ENCODE measurements at regions not wholly inside any gene's neighbourhood (a gene's known extent, or its start where the extent isn't known, plus 50 kb on each side); places are given as distances from the start of the nearest gene placed in this dataset.

- DNase-seq = no peak
These were observed 90.5 kb upstream of the PLXNA4 start for GRCh38 chr7:132666774-132667172.

- DNase-seq = peak; percentile 7
These were observed 90.0 kb upstream of the PLXNA4 start for GRCh38 chr7:132666071-132666773.

DNA sequence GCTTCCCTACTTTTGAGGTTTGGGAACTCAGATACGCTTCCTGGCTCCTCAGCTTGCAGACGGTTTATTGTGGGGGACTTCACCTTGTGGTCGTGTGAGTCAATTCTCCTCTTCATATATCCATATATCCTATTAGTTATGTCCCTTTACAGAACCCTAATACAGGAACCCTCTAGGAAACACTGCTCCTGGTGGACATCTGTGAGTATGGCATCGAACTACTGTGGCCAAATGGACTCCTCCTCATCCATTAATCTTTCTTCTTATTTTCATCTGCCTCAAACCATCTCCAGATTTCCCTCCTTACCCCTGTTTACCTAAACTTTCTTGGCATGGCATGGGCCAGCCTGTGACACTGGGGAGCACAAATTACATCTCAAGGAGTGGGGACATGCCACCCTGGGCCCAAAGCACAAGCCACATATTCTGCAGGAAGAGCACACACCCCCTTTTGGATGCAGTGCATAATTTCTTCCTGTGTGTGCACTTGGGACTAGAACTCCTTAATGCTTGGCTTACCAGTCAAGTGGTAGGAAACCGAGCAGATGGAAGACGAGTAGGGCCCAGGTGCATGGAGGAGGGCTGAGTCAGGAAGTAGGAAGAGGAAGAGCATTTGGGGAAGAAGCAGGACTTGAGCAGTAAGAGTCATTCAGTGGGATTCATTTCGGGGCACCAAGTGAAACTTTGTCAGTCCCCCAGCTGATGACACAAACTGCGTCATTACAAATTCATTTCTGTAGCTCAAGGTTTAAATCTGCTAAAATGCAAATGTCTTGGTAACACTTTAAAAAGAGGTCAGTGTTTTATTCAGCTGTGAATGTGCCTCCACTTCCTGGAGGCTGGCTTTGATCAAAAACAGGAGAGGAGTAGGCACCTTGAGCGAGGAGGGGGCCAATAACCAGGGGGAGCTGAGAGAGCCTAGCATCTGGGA lies 80.8 kb upstream of the PLXNA4 start:
- no peak for DNase-seq

DNA sequence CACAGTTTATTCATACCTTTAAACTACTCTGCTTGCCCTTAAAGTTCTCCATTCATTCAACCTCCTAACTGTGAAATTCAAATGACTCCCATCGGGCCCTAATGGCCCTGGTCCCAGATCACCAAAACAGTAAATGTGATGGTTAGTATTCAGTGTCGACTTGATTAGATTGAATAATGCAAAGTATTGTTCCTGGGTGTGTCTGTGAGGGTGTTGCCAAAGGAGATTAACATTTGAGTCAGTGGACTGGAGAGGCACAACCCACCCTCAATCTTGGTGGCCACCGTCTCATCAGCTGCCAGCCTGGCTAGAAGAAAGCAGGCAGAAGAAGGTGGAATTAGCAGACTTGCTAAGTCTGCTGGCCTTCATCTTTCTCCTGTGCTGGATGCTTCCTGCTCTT lies 80.1 kb upstream of the PLXNA4 start:
- DNase-seq = no peak

DNA sequence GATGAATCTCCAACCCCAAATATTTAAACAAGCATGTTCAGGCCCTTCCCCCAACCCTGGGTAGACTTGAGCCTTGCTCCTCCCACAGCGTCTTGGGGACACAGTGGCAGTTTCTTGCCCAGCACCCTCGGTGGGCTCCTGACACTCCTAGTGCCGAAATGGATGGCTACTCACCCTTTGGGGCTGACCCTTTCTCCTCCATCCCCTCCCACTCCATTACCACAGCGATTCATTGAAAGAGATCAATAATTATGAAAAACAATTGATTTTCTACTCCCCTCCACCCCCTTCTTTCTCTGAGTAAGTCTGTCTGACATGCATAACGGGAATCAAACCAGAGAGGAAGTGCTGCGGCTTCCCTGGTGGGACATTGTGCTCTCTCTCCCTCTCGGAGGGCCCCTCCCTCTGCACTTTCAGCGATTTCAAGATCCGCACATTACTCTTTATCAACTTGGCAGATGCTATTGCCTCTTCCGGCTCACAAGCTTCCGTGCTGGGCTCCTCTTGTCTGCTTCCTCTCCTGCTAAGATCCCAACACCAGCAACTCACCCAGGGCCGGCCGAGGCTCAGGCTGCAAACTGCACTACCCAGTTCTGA lies 79.0 kb upstream of the PLXNA4 start:
- DNase-seq = peak; percentile 53

- no peak for DNase-seq
These were observed 77.9 kb upstream of the PLXNA4 start for GRCh38 chr7:132654150-132654549.

DNA sequence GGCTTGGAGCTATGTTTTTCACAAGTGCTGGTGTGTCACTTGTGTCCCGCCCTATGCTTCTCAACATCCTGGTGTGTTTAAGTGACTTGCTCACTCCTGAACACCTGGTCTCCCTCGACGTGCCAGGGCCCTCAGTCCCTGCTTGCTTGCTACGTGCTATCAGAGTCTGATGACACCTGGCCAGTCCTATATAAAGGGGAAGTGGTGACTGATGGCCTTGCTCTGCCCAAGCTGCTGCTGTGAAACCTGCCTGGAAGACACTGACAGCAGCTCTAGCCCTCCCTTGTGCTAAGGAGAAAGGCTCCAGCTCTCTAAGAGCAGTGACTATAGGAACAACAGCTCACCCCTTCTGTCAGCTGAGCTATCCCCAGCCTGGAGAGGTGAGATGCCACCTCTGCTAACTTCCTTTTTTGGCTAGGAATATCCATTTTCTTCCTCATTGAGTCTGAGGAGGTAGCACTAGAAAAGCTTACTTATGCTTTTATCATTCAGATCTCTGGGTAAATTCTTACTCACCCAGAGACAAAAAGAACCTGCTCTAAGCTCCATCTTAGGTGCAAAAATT lies 77.2 kb upstream of the PLXNA4 start:
- DNase-seq = no peak

- no peak for DNase-seq
These were observed 76.2 kb upstream of the PLXNA4 start for GRCh38 chr7:132652507-132652906.

- peak; percentile 96 for DNase-seq
These were observed 74.2 kb upstream of the PLXNA4 start for GRCh38 chr7:132650498-132650897.

DNA sequence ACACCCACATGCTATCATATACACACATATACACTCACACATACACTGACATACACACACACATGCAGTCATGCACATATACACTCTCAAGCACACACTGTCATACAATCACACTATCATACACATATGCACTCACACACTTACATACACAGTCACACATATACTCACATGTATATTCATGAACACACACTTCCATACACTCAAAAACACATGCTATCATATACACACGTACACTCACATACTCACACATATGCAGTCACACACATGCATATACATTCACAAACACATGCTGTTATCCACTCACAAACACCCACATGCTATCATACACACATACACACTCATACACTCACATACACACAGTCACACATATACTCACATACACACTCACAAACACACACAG lies 71.0 kb upstream of the PLXNA4 start:
- DNase-seq = no peak

DNA sequence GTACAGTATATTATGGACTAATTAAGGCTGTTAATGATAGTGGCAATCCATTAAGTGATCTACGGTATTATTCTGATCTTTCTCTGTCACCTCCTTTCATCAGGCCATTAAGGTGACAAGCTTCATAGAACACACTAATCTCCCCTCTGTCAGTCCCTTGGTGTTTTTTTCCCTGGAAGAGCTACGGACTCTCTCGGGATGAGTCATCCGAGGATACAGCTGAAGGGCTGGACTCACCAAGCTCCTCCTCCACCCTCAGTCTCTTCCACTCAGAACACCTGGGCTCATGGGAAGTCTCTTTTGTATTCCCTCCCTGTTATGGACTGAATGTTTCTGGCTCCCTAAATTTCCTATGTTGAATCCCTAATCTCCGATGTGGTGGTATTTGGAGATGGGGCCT lies 69.8 kb upstream of the PLXNA4 start:
- no peak for DNase-seq

DNA sequence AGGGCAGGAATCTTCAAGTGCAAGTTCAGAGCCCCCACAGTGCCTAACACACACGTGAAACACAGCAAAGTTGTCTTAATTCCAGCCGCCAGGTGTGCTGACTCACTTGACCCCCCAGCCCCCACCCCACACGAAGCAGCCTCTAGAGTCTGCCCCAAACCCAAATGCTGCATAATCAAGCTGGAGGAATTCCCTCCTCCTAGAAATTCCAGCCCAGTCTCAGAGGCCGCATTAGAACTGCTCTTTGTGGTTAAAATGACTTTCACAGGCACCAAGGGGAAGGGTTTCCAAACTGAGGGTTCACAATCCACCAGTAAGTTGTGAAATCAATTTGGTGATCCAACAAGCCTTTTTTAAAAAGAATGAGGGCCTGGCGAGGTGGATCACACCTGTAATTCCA lies 67.0 kb upstream of the PLXNA4 start:
- DNase-seq = no peak

GRCh38 chr7:132641238-132641637 lies 65.0 kb upstream of the PLXNA4 start:
- no peak for DNase-seq

DNA sequence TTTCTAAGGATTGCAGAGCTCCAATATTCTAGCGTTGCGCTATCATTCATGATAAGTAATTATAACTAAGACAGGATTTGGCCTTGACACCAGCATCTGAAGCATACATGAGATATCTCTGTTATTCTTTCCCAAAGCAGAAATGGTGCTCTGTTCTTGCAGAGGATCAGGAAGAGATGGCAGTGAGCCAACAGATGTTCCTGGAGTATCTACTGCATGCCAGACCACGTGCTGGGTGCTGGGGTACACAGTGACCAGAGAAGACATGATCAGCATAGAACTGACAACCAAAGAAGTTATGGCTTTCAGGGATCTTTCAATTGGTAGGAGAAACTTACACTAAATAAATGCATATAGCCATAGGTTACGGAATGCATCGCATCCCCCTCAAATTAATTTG lies 63.7 kb upstream of the PLXNA4 start:
- DNase-seq = no peak

DNA sequence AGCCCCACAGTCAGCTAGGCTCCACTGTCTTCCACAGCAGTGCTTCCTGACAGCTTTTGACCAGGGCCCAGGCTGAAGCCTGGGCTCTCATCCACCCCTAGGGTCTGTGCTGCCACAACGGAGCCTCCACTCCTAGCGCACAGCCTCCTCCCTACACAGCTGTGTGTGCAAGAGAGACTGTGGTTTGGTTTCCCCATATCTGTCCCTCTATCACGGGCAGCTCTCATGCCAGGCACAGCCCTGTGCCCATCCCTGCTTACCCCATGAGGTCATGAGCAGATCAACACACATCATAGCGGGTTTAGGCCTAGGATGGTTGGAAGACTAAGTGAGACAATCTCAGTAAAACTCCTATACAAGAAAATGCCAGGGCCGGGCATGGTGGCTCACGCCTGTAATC lies 61.7 kb upstream of the PLXNA4 start:
- no peak for DNase-seq

- DNase-seq = no peak
These were observed 60.3 kb upstream of the PLXNA4 start for GRCh38 chr7:132636581-132636980.

DNA sequence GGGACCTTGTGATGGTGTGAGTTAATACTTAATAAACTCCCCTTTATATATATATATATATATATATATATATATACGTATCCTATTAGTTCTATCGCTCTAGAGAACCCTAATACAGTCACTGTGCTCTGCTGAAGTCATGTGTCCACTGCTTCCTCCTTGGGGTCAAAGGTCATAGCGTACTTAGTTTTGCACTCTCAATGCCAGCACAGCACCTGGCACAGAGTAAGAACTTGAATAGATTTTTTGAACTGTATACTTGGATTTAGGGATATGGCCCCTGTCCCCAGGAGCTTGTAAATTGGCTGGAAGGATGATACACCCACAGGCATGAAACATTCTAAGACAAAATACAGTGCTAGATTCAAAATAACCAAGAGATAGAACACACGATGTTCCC lies 58.9 kb upstream of the PLXNA4 start:
- no peak for DNase-seq

DNA sequence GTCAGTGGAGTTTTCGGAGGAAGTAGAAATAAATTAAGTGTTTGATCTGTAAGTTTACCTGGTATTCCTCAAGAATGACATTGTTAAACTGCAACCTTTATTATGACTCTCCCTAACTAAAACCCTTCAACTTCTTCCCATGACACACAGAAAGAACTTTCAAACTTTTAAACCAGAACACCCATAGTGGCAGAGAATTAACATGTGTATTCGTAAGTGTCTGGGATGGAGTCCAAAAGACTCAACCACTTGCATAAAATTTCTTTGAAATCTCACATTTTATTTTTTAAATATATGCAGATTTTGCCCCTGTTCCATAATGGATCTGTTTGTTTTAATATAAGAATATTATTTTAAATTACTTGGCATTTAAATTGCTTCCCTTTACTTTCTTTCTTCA lies 54.6 kb upstream of the PLXNA4 start:
- DNase-seq = no peak
